HCT116 (cell line): ENCODE measurements at regions not wholly inside any gene's neighbourhood (a gene's known extent, or its start where the extent isn't known, plus 50 kb on each side); places are given as distances from the start of the nearest gene placed in this dataset.

ENCODE experiments used
- ATAC-seq: fragments of 200-7000 bp; cut with Tn5 transposase; 2 replicates; pipeline ENCODE4 v1.9.1; 2020; ENCODE audit warnings: mild to moderate bottlenecking, moderate library complexity
- BruUV-seq: library from RNA; stranded (reverse); fragments of 400-500 nt; replicated peaks from 2 replicates; lab custom pipeline; 2021; lab: Mats Ljungman, UMichigan
- CTCF ChIA-PET: fragments of 300-600 bp; sonication (Branson Sonifier 250); formaldehyde crosslinking; loops from one replicate; lab custom pipeline; 2021; ENCODE audit warnings: antibody characterized with exemption; lab: Charles Lee
- POLR2A ChIA-PET: fragments of 300-600, 350-600 bp; sonication (Branson Sonifier 250); formaldehyde crosslinking; loops from one replicate; lab custom pipeline; 2021; ENCODE audit warnings: antibody characterized with exemption; lab: Charles Lee
- RAD21 ChIA-PET, 2 experiments: fragments of 300-600 bp; sonication (Branson Sonifier 250); formaldehyde crosslinking; loops; one replicate each; lab custom pipeline; 2023; ENCODE audit warnings: low total read pairs in 2 of 2; ENCODE audit not compliant: uncharacterized antibody in 2 of 2, unreplicated experiment in 2 of 2, low non-redundant PET in 1 of 2; lab: Charles Lee
- DNase-seq: peaks from one replicate; pipeline ENCODE4 v3.0.0-alpha.2; 2010; ENCODE audit warnings: low read depth, low spot score
- H2AFZ ChIP-seq: fragments of 200-600 bp; shearing (Covaris generic), sonication (generic); 2 replicates; pipeline ENCODE4 v1.6.1; 2017; ENCODE audit warnings: low read depth, mixed run types, mixed read lengths, antibody characterized with exemption, low read length; ENCODE audit not compliant: poor library complexity, severe bottlenecking
- H3K27ac ChIP-seq: 2 replicates; pipeline ENCODE4 v1.5.1; 2012; ENCODE audit warnings: low read depth, low read length
- H3K27me3 ChIP-seq: fragments of 200-600 bp; sonication (generic); 2 replicates; pipeline ENCODE4 v1.6.1; 2016; ENCODE audit warnings: mixed run types, low read length, mixed read lengths; ENCODE audit not compliant: insufficient read depth
- H3K36me3 ChIP-seq, 2 experiments: fragments of 200-500 bp in 1 of 2; fragments of 200-600 bp in 1 of 2; sonication (Bioruptor generic) in 1 of 2; sonication (generic) in 1 of 2; 2 replicates each; pipeline versions ENCODE4 v1.5.1 to v1.6.1; 2014 to 2016; ENCODE audit warnings: low read length in 2 of 2, inconsistent platforms in 1 of 2, mixed read lengths in 1 of 2, mixed run types in 1 of 2; ENCODE audit not compliant: insufficient read depth in 2 of 2, control insufficient read depth in 1 of 2
- H3K4me1 ChIP-seq, 2 experiments: fragments of 200-600 bp in 1 of 2; sonication (generic) in 1 of 2; 2 replicates each; pipeline versions ENCODE4 v1.5.1 to v1.6.1; 2012 to 2017; ENCODE audit warnings: low read length in 2 of 2, inconsistent platforms in 1 of 2, mild to moderate bottlenecking in 1 of 2, mixed read lengths in 1 of 2, mixed run types in 1 of 2, moderate library complexity in 1 of 2; ENCODE audit not compliant: insufficient read depth in 2 of 2, control insufficient read depth in 1 of 2
- H3K4me2 ChIP-seq: fragments of 200-600 bp; sonication (generic); 2 replicates; pipeline ENCODE4 v1.6.1; 2017; ENCODE audit warnings: mixed run types, low read length, mixed read lengths
- H3K4me3 ChIP-seq, 2 experiments: fragments of 200-600 bp in 1 of 2; sonication (generic) in 1 of 2; replicated peaks in 1 of 2; 2 replicates each; pipeline ENCODE4 v1.5.1; 2011 to 2016; ENCODE audit warnings: low read length in 2 of 2, control low read depth in 1 of 2, low read depth in 1 of 2, mild to moderate bottlenecking in 1 of 2, mixed read lengths in 1 of 2, mixed run types in 1 of 2
- H3K79me2 ChIP-seq: fragments of 200-600 bp; sonication (generic); 2 replicates; pipeline ENCODE4 v1.6.1; 2017; ENCODE audit warnings: mild to moderate bottlenecking, mixed run types, low read length, moderate library complexity, mixed read lengths; ENCODE audit not compliant: insufficient read depth
- H3K9ac ChIP-seq: fragments of 200-600 bp; sonication (generic); 2 replicates; pipeline ENCODE4 v1.6.1; 2016; ENCODE audit warnings: low read length, mixed read lengths
- H3K9me2 ChIP-seq: fragments of 200-600 bp; sonication (generic), shearing (Covaris generic); 2 replicates; pipeline ENCODE4 v1.6.1; 2017; ENCODE audit warnings: mixed run types, mild to moderate bottlenecking, moderate library complexity; ENCODE audit not compliant: insufficient read depth
- H3K9me3 ChIP-seq, 2 experiments: fragments of 200-500 bp in 1 of 2; fragments of 200-600 bp in 1 of 2; sonication (Bioruptor generic) in 1 of 2; sonication (generic) in 1 of 2; 2 replicates each; pipeline ENCODE4 v1.6.1; 2014 to 2017; ENCODE audit warnings: low read length in 2 of 2, mixed read lengths in 2 of 2, inconsistent platforms in 1 of 2, low read depth in 1 of 2, mild to moderate bottlenecking in 1 of 2, mixed run types in 1 of 2, moderate library complexity in 1 of 2; ENCODE audit not compliant: control insufficient read depth in 1 of 2, insufficient read depth in 1 of 2
- H4K20me1 ChIP-seq: fragments of 200-600 bp; sonication (generic), shearing (Covaris generic); 2 replicates; pipeline ENCODE4 v1.6.1; 2017; ENCODE audit warnings: mixed run types, mild to moderate bottlenecking, moderate library complexity; ENCODE audit not compliant: insufficient read depth
- ATF3 ChIP-seq: IDR thresholded peaks from 2 replicates; pipeline ENCODE4 v1.6.1; 2012
- CBX3 ChIP-seq: IDR thresholded peaks from 2 replicates; pipeline ENCODE4 v1.6.1; 2012; ENCODE audit warnings: low read depth
- CEBPB ChIP-seq: IDR thresholded peaks from 2 replicates; pipeline ENCODE4 v1.6.1; 2012; ENCODE audit warnings: low read depth
- ELF1 ChIP-seq: IDR thresholded peaks from 2 replicates; pipeline ENCODE4 v1.6.1; 2012; ENCODE audit warnings: low read depth, borderline replicate concordance
- EZH2 ChIP-seq: fragments of 200-600 bp; sonication (generic); IDR thresholded peaks from 2 replicates; pipeline ENCODE4 v1.6.1; 2017; ENCODE audit warnings: antibody characterized with exemption, mixed run types
- EZH2phosphoT487 ChIP-seq: fragments of 200-600 bp; IDR thresholded peaks from 2 replicates; pipeline ENCODE4 v1.6.1; 2018; ENCODE audit warnings: antibody characterized with exemption, borderline replicate concordance
- FOSL1 ChIP-seq: IDR thresholded peaks from 2 replicates; pipeline ENCODE4 v1.6.1; 2012; ENCODE audit warnings: low read depth
- JUND ChIP-seq: IDR thresholded peaks from 2 replicates; pipeline ENCODE4 v1.6.1; 2012
- MAX ChIP-seq: IDR thresholded peaks from 2 replicates; pipeline ENCODE4 v1.6.1; 2012
- POLR2A ChIP-seq: IDR thresholded peaks from 2 replicates; pipeline ENCODE4 v1.7.0; 2011; ENCODE audit warnings: borderline replicate concordance; ENCODE audit not compliant: insufficient read depth, insufficient read length; ENCODE audit errors: extremely low read depth
- POLR2AphosphoS5 ChIP-seq: IDR thresholded peaks from 2 replicates; pipeline ENCODE4 v1.6.1; 2011; ENCODE audit warnings: mild to moderate bottlenecking, low read depth, low read length, moderate library complexity
- RAD21 ChIP-seq: IDR thresholded peaks from 2 replicates; pipeline ENCODE4 v1.6.1; 2012; ENCODE audit warnings: low read depth, mild to moderate bottlenecking
- REST ChIP-seq: IDR thresholded peaks from 2 replicates; pipeline ENCODE4 v1.6.1; 2012; ENCODE audit warnings: low read depth
- SIN3A ChIP-seq: IDR thresholded peaks from 2 replicates; pipeline ENCODE4 v1.6.1; 2012; ENCODE audit warnings: low read depth
- SRF ChIP-seq: IDR thresholded peaks from 2 replicates; pipeline ENCODE4 v1.6.1; 2012; ENCODE audit warnings: low read depth
- TCF7L2 ChIP-seq: IDR thresholded peaks from 2 replicates; pipeline ENCODE4 v1.7.0; 2011; ENCODE audit warnings: borderline replicate concordance, inconsistent platforms; ENCODE audit not compliant: insufficient read depth, insufficient read length; ENCODE audit errors: extremely low read depth
- ZBTB33 ChIP-seq: IDR thresholded peaks from 2 replicates; pipeline ENCODE4 v1.6.1; 2011; ENCODE audit warnings: mild to moderate bottlenecking, low read length, moderate library complexity; ENCODE audit not compliant: insufficient replicate concordance; ENCODE audit errors: extremely low read depth
- ZFX ChIP-seq: fragments of 450-650 bp; IDR thresholded peaks from 2 replicates; pipeline ENCODE4 v1.6.1; 2017
- ZNF274 ChIP-seq: fragments of 200-500 bp; sonication (Bioruptor generic); IDR thresholded peaks from 2 replicates; pipeline ENCODE4 v1.6.1; 2014; ENCODE audit warnings: mild to moderate bottlenecking, low read depth, low read length, inconsistent platforms
- intact Hi-C: fragments of 100-400 bp; cut with micrococcal nuclease; formaldehyde crosslinking; loops from 2 replicates; pipeline ENCODE4 v1.10.0; 2022

- H3K4me2 ChIP-seq: no peak overlapping the region
- DNase-seq (no peak), ATAC-seq (no peak)
- H3K9me2 ChIP-seq: no peaks in the 10 kb centered on the region
- H3K79me2 ChIP-seq: no peaks in the 10 kb centered on the region
- H3K4me3 ChIP-seq: no peak overlapping the region
- BruUV-seq: no TSS peak
- ChIA-PET RAD21 (no interaction called here), POLR2A (no interaction called here), CTCF (no interaction called here)
- TF ChIP-seq POLR2A: no peak
- no peak for TF ChIP-seq REST
- no peak for TF ChIP-seq JUND
- TF ChIP-seq TCF7L2: no peak
- no peak for TF ChIP-seq CBX3
- no peak for TF ChIP-seq FOSL1
- TF ChIP-seq EZH2: no peak
- TF ChIP-seq CEBPB: no peak
- no peak for TF ChIP-seq SIN3A
- no peak for TF ChIP-seq ZNF274
- TF ChIP-seq MAX: no peak
- no peak for TF ChIP-seq EZH2phosphoT487
- no peak for TF ChIP-seq ELF1
- TF ChIP-seq ZBTB33: no peak
- no peak for TF ChIP-seq POLR2AphosphoS5
- TF ChIP-seq ZFX: no peak
- TF ChIP-seq ATF3: no peak
- no peak for TF ChIP-seq SRF
- TF ChIP-seq RAD21: no peak
- no peaks in the 10 kb centered on the region for H3K9me3 ChIP-seq
- no peak overlapping the region for H3K9ac ChIP-seq
- no peaks in the 10 kb centered on the region for H4K20me1 ChIP-seq
- no peak overlapping the region for H2AFZ ChIP-seq
- no peak overlapping the region for H3K27ac ChIP-seq
- no peaks in the 10 kb centered on the region for H3K4me1 ChIP-seq
- no peaks in the 10 kb centered on the region for H3K36me3 ChIP-seq
- intact Hi-C loops: no loop called here
- peaks cover 3% of the 10 kb centered on the region; the same call in 1 of the 2 replicates for H3K27me3 ChIP-seq
These were observed 243.6 kb upstream of the PTER start for GRCh38 chr10:16193241-16193640.
